Natural killer cell treated with Interleukin-12 subunit alpha and Interleukin-12 subunit beta and Interleukin-15 and Interleukin-18, amount 100 ng/mL, for 72 hours (primary cell): ENCODE measurements at regions not wholly inside any gene's neighbourhood (a gene's known extent, or its start where the extent isn't known, plus 50 kb on each side); places are given as distances from the start of the nearest gene placed in this dataset.

Experiments
- ATAC-seq, 2 donors: fragments of 150-1000 bp; cut with Tn5 transposase in 1 of 2; sonication (Bioruptor Pico), chemical (Tn5 transposase) in 1 of 2; 2 replicates each; pipeline ENCODE4 v1.10.0; 2021
- DNase-seq: peaks from one replicate; pipeline ENCODE4 v3.0.0; 2022; ENCODE audit warnings: low spot score
- H3K27ac Mint-ChIP-seq, 2 donors: 1 replicate in 1 of 2; 2 replicates in 1 of 2; pipeline ENCODE4 v1.8.0; 2022; ENCODE audit warnings: mixed read lengths in 2 of 2, mild to moderate bottlenecking in 1 of 2, moderate library complexity in 1 of 2
- H3K27me3 Mint-ChIP-seq, 2 donors: 1 replicate in 1 of 2; 2 replicates in 1 of 2; pipeline ENCODE4 v1.8.0; 2022; ENCODE audit warnings: mixed read lengths in 2 of 2
- H3K36me3 Mint-ChIP-seq: one replicate; pipeline ENCODE4 v1.8.0; 2022; ENCODE audit warnings: mixed read lengths
- H3K4me1 Mint-ChIP-seq, 2 donors: 1 replicate in 1 of 2; 2 replicates in 1 of 2; pipeline ENCODE4 v1.8.0; 2022; ENCODE audit warnings: low read depth in 2 of 2, mixed read lengths in 2 of 2, mild to moderate bottlenecking in 1 of 2
- H3K4me3 Mint-ChIP-seq: one replicate; pipeline ENCODE4 v1.8.0; 2022; ENCODE audit warnings: mixed read lengths
- H3K9me3 Mint-ChIP-seq: 2 replicates; pipeline ENCODE4 v1.8.0; 2022; ENCODE audit warnings: mixed read lengths

GRCh38 chr18:66749481-66750035, 145.7 kb upstream of the CDH19 start:
- no peak for ATAC-seq
- Mint-ChIP-seq H3K36me3 (no peaks in the 10 kb centered on the region), H3K27ac (no peak overlapping the region), H3K27me3 (no peaks in the 10 kb centered on the region), H3K4me1 (no peaks in the 10 kb centered on the region), H3K9me3 (no peaks in the 10 kb centered on the region), H3K4me3 (no peak overlapping the region)
- no peak for DNase-seq

- peaks cover 4% of the 10 kb centered on the region for H3K36me3 Mint-ChIP-seq
- DNase-seq (no peak), ATAC-seq (no peak)
- H3K4me3 Mint-ChIP-seq, result no peak overlapping the region
- H3K9me3 Mint-ChIP-seq, result peaks cover 4% of the 10 kb centered on the region
- H3K27ac Mint-ChIP-seq, result no peak overlapping the region
- H3K4me1 Mint-ChIP-seq, result no peaks in the 10 kb centered on the region
- H3K27me3 Mint-ChIP-seq, result no peaks in the 10 kb centered on the region
These were observed 145.1 kb upstream of the CDH19 start for GRCh38 chr18:66749030-66749429.

- H3K4me3 Mint-ChIP-seq, result no peak overlapping the region
- H3K27ac Mint-ChIP-seq, result no peak overlapping the region
- H3K36me3 Mint-ChIP-seq, result peaks cover 19% of the 10 kb centered on the region
- no peak for DNase-seq
- ATAC-seq, result no peak
- H3K9me3 Mint-ChIP-seq, result peaks cover 16% of the 10 kb centered on the region
- no peaks in the 10 kb centered on the region for H3K27me3 Mint-ChIP-seq
- no peaks in the 10 kb centered on the region for H3K4me1 Mint-ChIP-seq
These were observed 138.9 kb upstream of the CDH19 start for GRCh38 chr18:66742832-66743231.

- Mint-ChIP-seq H3K36me3 (peaks cover 11% of the 10 kb centered on the region), H3K4me3 (no peak overlapping the region), H3K27ac (no peak overlapping the region), H3K27me3 (no peaks in the 10 kb centered on the region), H3K4me1 (no peaks in the 10 kb centered on the region), H3K9me3 (peaks cover 14% of the 10 kb centered on the region)
- DNase-seq, result no peak
- no peak for ATAC-seq
These were observed 132.0 kb upstream of the CDH19 start for GRCh38 chr18:66735933-66736332.

- H3K27ac Mint-ChIP-seq, result no peak overlapping the region
These were observed 130.6 kb upstream of the CDH19 start for GRCh38 chr18:66734451-66734850.

GRCh38 chr18:66731890-66732289, 128.0 kb upstream of the CDH19 start:
- no peak overlapping the region for H3K27ac Mint-ChIP-seq
- H3K4me1 Mint-ChIP-seq, result no peaks in the 10 kb centered on the region
- H3K27me3 Mint-ChIP-seq, result no peaks in the 10 kb centered on the region
- no peak overlapping the region for H3K4me3 Mint-ChIP-seq
- peaks cover 8% of the 10 kb centered on the region for H3K9me3 Mint-ChIP-seq
- H3K36me3 Mint-ChIP-seq, result peaks cover 6% of the 10 kb centered on the region
- ATAC-seq, result no peak
- no peak for DNase-seq

More at GRCh38 chr18:66734451-66734850, 130.6 kb upstream of the CDH19 start:
- Mint-ChIP-seq H3K27me3 (no peaks in the 10 kb centered on the region), H3K4me3 (no peak overlapping the region), H3K9me3 (peaks cover 8% of the 10 kb centered on the region), H3K4me1 (no peaks in the 10 kb centered on the region), H3K36me3 (peaks cover 6% of the 10 kb centered on the region)
- no peak for DNase-seq
- ATAC-seq, result no peak

- Mint-ChIP-seq H3K9me3 (peaks cover 6% of the 10 kb centered on the region), H3K4me3 (no peak overlapping the region), H3K27ac (no peak overlapping the region), H3K4me1 (no peaks in the 10 kb centered on the region), H3K27me3 (no peaks in the 10 kb centered on the region), H3K36me3 (no peaks in the 10 kb centered on the region)
- DNase-seq (no peak), ATAC-seq (no peak)
These were observed 125.8 kb upstream of the CDH19 start for GRCh38 chr18:66729442-66730239.

GRCh38 chr18:66728951-66729350, 125.1 kb upstream of the CDH19 start:
- no peaks in the 10 kb centered on the region for H3K36me3 Mint-ChIP-seq
- ATAC-seq (no peak), DNase-seq (no peak)
- no peak overlapping the region for H3K4me3 Mint-ChIP-seq
- H3K4me1 Mint-ChIP-seq, result no peaks in the 10 kb centered on the region
- H3K9me3 Mint-ChIP-seq, result peaks cover 2% of the 10 kb centered on the region
- no peaks in the 10 kb centered on the region for H3K27me3 Mint-ChIP-seq
- no peak overlapping the region for H3K27ac Mint-ChIP-seq

- Mint-ChIP-seq H3K4me3 (no peak overlapping the region), H3K9me3 (peaks cover 2% of the 10 kb centered on the region), H3K27ac (no peak overlapping the region), H3K27me3 (no peaks in the 10 kb centered on the region), H3K36me3 (no peaks in the 10 kb centered on the region), H3K4me1 (no peaks in the 10 kb centered on the region)
- ATAC-seq, result no peak
- no peak for DNase-seq
These were observed 124.1 kb upstream of the CDH19 start for GRCh38 chr18:66727991-66728390.

- Mint-ChIP-seq H3K27me3 (no peaks in the 10 kb centered on the region), H3K27ac (no peak overlapping the region), H3K4me1 (no peaks in the 10 kb centered on the region), H3K4me3 (no peak overlapping the region), H3K9me3 (peaks cover 2% of the 10 kb centered on the region), H3K36me3 (no peaks in the 10 kb centered on the region)
- ATAC-seq, result no peak
- no peak for DNase-seq
These were observed 120.9 kb upstream of the CDH19 start for GRCh38 chr18:66724664-66725356.

- Mint-ChIP-seq H3K27ac (no peak overlapping the region), H3K36me3 (no peaks in the 10 kb centered on the region), H3K4me1 (no peaks in the 10 kb centered on the region), H3K9me3 (peaks cover 2% of the 10 kb centered on the region), H3K27me3 (no peaks in the 10 kb centered on the region), H3K4me3 (no peak overlapping the region)
- no peak for DNase-seq
- no peak for ATAC-seq
These were observed 118.8 kb upstream of the CDH19 start for GRCh38 chr18:66722671-66723070.

- Mint-ChIP-seq H3K27ac (no peak overlapping the region), H3K4me1 (no peaks in the 10 kb centered on the region), H3K4me3 (no peak overlapping the region), H3K9me3 (peaks cover 7% of the 10 kb centered on the region), H3K27me3 (no peaks in the 10 kb centered on the region), H3K36me3 (no peaks in the 10 kb centered on the region)
- DNase-seq (no peak), ATAC-seq (no peak)
These were observed 104.8 kb upstream of the CDH19 start for GRCh38 chr18:66708646-66709045.

GRCh38 chr18:66707473-66707872, 103.6 kb upstream of the CDH19 start:
- H3K9me3 Mint-ChIP-seq, result peaks cover 7% of the 10 kb centered on the region

GRCh38 chr18:66695281-66695680, 91.4 kb upstream of the CDH19 start:
- Mint-ChIP-seq H3K4me1 (no peaks in the 10 kb centered on the region), H3K27ac (no peak overlapping the region), H3K4me3 (no peak overlapping the region), H3K9me3 (peaks cover 12% of the 10 kb centered on the region), H3K27me3 (no peaks in the 10 kb centered on the region), H3K36me3 (no peaks in the 10 kb centered on the region)
- DNase-seq (no peak), ATAC-seq (no peak)

More at GRCh38 chr18:66707473-66707872, 103.6 kb upstream of the CDH19 start:
- H3K27me3 Mint-ChIP-seq, result no peaks in the 10 kb centered on the region
- no peak for ATAC-seq
- H3K4me3 Mint-ChIP-seq, result no peak overlapping the region
- H3K27ac Mint-ChIP-seq, result no peak overlapping the region
- no peaks in the 10 kb centered on the region for H3K4me1 Mint-ChIP-seq
- no peaks in the 10 kb centered on the region for H3K36me3 Mint-ChIP-seq
- DNase-seq, result no peak
